Neural cell (in vitro differentiated cells): ENCODE measurements at regions not wholly inside any gene's neighbourhood (a gene's known extent, or its start where the extent isn't known, plus 50 kb on each side); places are given as distances from the start of the nearest gene placed in this dataset.

Source experiments
- H2AFZ ChIP-seq: fragments of 200-600, 300-800 bp; sonication (generic), shearing (Covaris generic); 2 replicates; pipeline ENCODE4 v1.6.0; 2014; ENCODE audit warnings: low read depth, mild to moderate bottlenecking, antibody characterized with exemption, low read length, moderate library complexity
- H3F3A ChIP-seq: fragments of 200-600 bp; shearing (Covaris generic); 2 replicates; pipeline ENCODE4 v1.6.1; 2016; ENCODE audit warnings: mild to moderate bottlenecking, moderate library complexity, mixed read lengths, antibody characterized with exemption, low read length; ENCODE audit not compliant: insufficient read depth, poor library complexity, severe bottlenecking
- H3K27ac ChIP-seq: fragments of 200-600, 300-800 bp; sonication (generic), shearing (Covaris generic); 2 replicates; pipeline ENCODE4 v1.5.1; 2014; ENCODE audit warnings: mild to moderate bottlenecking, low read length, moderate library complexity
- H3K27me3 ChIP-seq: fragments of 300-800, 200-600 bp; sonication (generic), shearing (Covaris generic); 2 replicates; pipeline ENCODE4 v1.6.0; 2014; ENCODE audit warnings: mild to moderate bottlenecking, low read depth, low read length, moderate library complexity; ENCODE audit not compliant: insufficient read depth
- H3K36me3 ChIP-seq: fragments of 300-800, 200-600 bp; sonication (generic), shearing (Covaris generic); 2 replicates; pipeline ENCODE4 v1.5.1; 2014; ENCODE audit warnings: mild to moderate bottlenecking, antibody characterized with exemption, low read length, moderate library complexity; ENCODE audit not compliant: insufficient read depth
- H3K4me2 ChIP-seq: fragments of 300-800, 200-600 bp; sonication (generic), shearing (Covaris generic); 2 replicates; pipeline ENCODE4 v1.6.0; 2014; ENCODE audit warnings: mild to moderate bottlenecking, low read length
- H3K4me3 ChIP-seq: fragments of 300-800, 200-600 bp; sonication (generic), shearing (Covaris generic); 2 replicates; pipeline ENCODE4 v1.5.1; 2014; ENCODE audit warnings: mild to moderate bottlenecking, low read length, moderate library complexity
- H3K79me2 ChIP-seq: fragments of 200-600 bp; shearing (Covaris generic); replicated peaks from 2 replicates; pipeline ENCODE4 v1.6.0; 2014; ENCODE audit warnings: mild to moderate bottlenecking, low read length, moderate library complexity; ENCODE audit not compliant: insufficient read depth
- H3K9ac ChIP-seq: fragments of 300-800, 200-600 bp; sonication (generic), shearing (Covaris generic); 2 replicates; pipeline ENCODE4 v1.6.1; 2016; ENCODE audit warnings: mild to moderate bottlenecking, low read length, mixed read lengths
- H3K9me2 ChIP-seq: fragments of 200-600 bp; shearing (Covaris generic); 2 replicates; pipeline ENCODE4 v1.6.1; 2016; ENCODE audit warnings: mild to moderate bottlenecking, low read length, mixed read lengths; ENCODE audit not compliant: insufficient read depth
- H3K9me3 ChIP-seq: fragments of 200-600, 300-800 bp; sonication (generic), shearing (Covaris generic); 2 replicates; pipeline ENCODE4 v1.6.1; 2016; ENCODE audit warnings: mild to moderate bottlenecking, mixed run types, low read length, moderate library complexity, mixed read lengths
- H4K20me1 ChIP-seq: fragments of 200-600 bp; shearing (Covaris generic); 2 replicates; pipeline ENCODE4 v1.6.1; 2016; ENCODE audit warnings: mild to moderate bottlenecking, mixed run types; ENCODE audit not compliant: insufficient read depth
- EP300 ChIP-seq: fragments of 450-650 bp; conservative IDR thresholded peaks from 2 replicates; pipeline ENCODE4 v1.6.1; 2014; ENCODE audit warnings: antibody characterized with exemption, mild to moderate bottlenecking, moderate library complexity; ENCODE audit not compliant: poor library complexity, severe bottlenecking
- EZH2 ChIP-seq: fragments of 200-600, 300-800 bp; shearing (Covaris generic), sonication (generic); IDR thresholded peaks from 2 replicates; pipeline ENCODE4 v1.6.1; 2014; ENCODE audit warnings: antibody characterized with exemption, low read length, borderline replicate concordance, mild to moderate bottlenecking; ENCODE audit not compliant: insufficient read depth, poor library complexity, severe bottlenecking
- MXI1 ChIP-seq: fragments of 450-650 bp; conservative IDR thresholded peaks from 2 replicates; pipeline ENCODE4 v1.6.1; 2014; ENCODE audit warnings: antibody characterized with exemption, mild to moderate bottlenecking; ENCODE audit not compliant: poor library complexity, severe bottlenecking
- POLR2AphosphoS5 ChIP-seq: IDR thresholded peaks from 2 replicates; pipeline ENCODE4 v1.6.1; 2012
- RAD21 ChIP-seq: fragments of 450-650 bp; conservative IDR thresholded peaks from 2 replicates; pipeline ENCODE4 v1.6.1; 2014; ENCODE audit warnings: antibody characterized with exemption, mild to moderate bottlenecking, moderate library complexity
- REST ChIP-seq: IDR thresholded peaks from 2 replicates; pipeline ENCODE4 v1.6.1; 2012; ENCODE audit warnings: borderline replicate concordance
- SMC3 ChIP-seq: fragments of 450-650 bp; conservative IDR thresholded peaks from 2 replicates; pipeline ENCODE4 v1.6.1; 2014; ENCODE audit warnings: antibody characterized with exemption, mild to moderate bottlenecking, moderate library complexity; ENCODE audit not compliant: poor library complexity
- TAF1 ChIP-seq: IDR thresholded peaks from 2 replicates; pipeline ENCODE4 v1.6.1; 2012; ENCODE audit warnings: low read depth
- TF ChIP-seq, protein P1 (sequence below): fragments of 450-650 bp; IDR thresholded peaks from 2 replicates; pipeline ENCODE4 v1.5.1; 2014; ENCODE audit warnings: antibody characterized with exemption, mild to moderate bottlenecking, moderate library complexity; ENCODE audit not compliant: poor library complexity, severe bottlenecking

- Histone ChIP-seq H3K27ac (no peak overlapping the region), H4K20me1 (no peaks in the 10 kb centered on the region), H3K27me3 (no peaks in the 10 kb centered on the region), H3K4me2 (no peak overlapping the region), H3K4me3 (no peak overlapping the region), H3K9me2 (no peaks in the 10 kb centered on the region), H2AFZ (no peak overlapping the region), H3K79me2 (no peaks in the 10 kb centered on the region), H3K36me3 (no peaks in the 10 kb centered on the region), H3K9me3 (no peaks in the 10 kb centered on the region), H3F3A (no peaks in the 10 kb centered on the region), H3K9ac (no peak overlapping the region)
- no peak for TF ChIP-seq EP300
Measured at GRCh38 chr2:147789720-147790119, 55.1 kb upstream of the ACVR2A start.

DNA sequence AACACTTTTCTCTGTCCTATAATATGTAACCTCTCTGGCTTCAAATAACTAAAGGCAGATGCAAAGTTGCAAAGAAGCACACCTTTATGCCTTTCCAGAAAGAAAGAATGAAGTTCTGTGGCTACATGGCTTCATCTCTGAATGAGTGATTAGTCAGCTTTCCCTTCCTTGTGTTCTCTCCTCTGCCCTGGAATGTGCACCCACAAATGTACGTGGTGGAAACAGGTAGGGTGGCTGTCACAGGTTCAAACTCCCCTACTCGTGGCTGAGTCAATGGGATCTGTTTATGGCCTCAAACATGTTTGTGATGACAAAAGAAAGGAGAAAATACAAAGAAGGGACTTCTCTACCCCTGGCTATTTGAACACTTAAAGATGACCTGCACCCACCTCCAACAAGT is 55.5 kb upstream of the ACVR2A start:
- H3F3A ChIP-seq: no peaks in the 10 kb centered on the region
- H3K4me2 ChIP-seq: no peak overlapping the region
- H3K4me3 ChIP-seq: no peak overlapping the region
- no peaks in the 10 kb centered on the region for H3K9me2 ChIP-seq
- no peaks in the 10 kb centered on the region for H3K27me3 ChIP-seq
- H3K9me3 ChIP-seq: no peaks in the 10 kb centered on the region
- TF ChIP-seq MXI1: no peak
- TF ChIP-seq SMC3: no peak
- TF ChIP-seq TAF1: no peak
- no peak for TF ChIP-seq EP300
- TF ChIP-seq RAD21: no peak
- TF ChIP-seq, protein P1, sequence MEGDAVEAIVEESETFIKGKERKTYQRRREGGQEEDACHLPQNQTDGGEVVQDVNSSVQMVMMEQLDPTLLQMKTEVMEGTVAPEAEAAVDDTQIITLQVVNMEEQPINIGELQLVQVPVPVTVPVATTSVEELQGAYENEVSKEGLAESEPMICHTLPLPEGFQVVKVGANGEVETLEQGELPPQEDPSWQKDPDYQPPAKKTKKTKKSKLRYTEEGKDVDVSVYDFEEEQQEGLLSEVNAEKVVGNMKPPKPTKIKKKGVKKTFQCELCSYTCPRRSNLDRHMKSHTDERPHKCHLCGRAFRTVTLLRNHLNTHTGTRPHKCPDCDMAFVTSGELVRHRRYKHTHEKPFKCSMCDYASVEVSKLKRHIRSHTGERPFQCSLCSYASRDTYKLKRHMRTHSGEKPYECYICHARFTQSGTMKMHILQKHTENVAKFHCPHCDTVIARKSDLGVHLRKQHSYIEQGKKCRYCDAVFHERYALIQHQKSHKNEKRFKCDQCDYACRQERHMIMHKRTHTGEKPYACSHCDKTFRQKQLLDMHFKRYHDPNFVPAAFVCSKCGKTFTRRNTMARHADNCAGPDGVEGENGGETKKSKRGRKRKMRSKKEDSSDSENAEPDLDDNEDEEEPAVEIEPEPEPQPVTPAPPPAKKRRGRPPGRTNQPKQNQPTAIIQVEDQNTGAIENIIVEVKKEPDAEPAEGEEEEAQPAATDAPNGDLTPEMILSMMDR: no peak
- no peak for TF ChIP-seq EZH2
- no peak for TF ChIP-seq POLR2AphosphoS5
- TF ChIP-seq REST: no peak
- no peaks in the 10 kb centered on the region for H4K20me1 ChIP-seq
- no peak overlapping the region for H3K9ac ChIP-seq
- H3K27ac ChIP-seq: no peak overlapping the region
- no peaks in the 10 kb centered on the region for H3K79me2 ChIP-seq
- no peaks in the 10 kb centered on the region for H3K36me3 ChIP-seq
- H2AFZ ChIP-seq: no peak overlapping the region
